OCI-LY7 (cell line): ENCODE measurements at regions not wholly inside any gene's neighbourhood (a gene's known extent, or its start where the extent isn't known, plus 50 kb on each side); places are given as distances from the start of the nearest gene placed in this dataset.

Experiments used
- BruUV-seq: library from RNA; stranded (reverse); fragments of 400-500 nt; replicated peaks from 2 replicates; lab custom pipeline; 2021; lab: Mats Ljungman, UMichigan
- CTCF ChIA-PET: fragments of 300-600 bp; sonication (Branson Sonifier 250); formaldehyde crosslinking; loops from one replicate; lab custom pipeline; 2022; ENCODE audit warnings: antibody characterized with exemption; ENCODE audit not compliant: unreplicated experiment; lab: Charles Lee
- POLR2A ChIA-PET: fragments of 300-600 bp; sonication (Branson Sonifier 250); formaldehyde crosslinking; loops from one replicate; lab custom pipeline; 2022; ENCODE audit warnings: antibody characterized with exemption; lab: Charles Lee
- DNase-seq: peaks from one replicate; pipeline ENCODE4 v3.0.0-alpha.2; 2015; ENCODE audit warnings: low spot score
- H2AFZ ChIP-seq: fragments of 200-600 bp; sonication (generic), shearing (Covaris generic); 2 replicates; pipeline ENCODE4 v1.6.1; 2014; ENCODE audit warnings: mild to moderate bottlenecking, antibody characterized with exemption, low read length, moderate library complexity
- H3K27ac ChIP-seq: fragments of 200-600 bp; sonication (generic); 2 replicates; pipeline ENCODE4 v1.5.1; 2014; ENCODE audit warnings: mixed run types, low read depth, mild to moderate bottlenecking, moderate library complexity, low read length, inconsistent platforms; ENCODE audit not compliant: poor library complexity, severe bottlenecking
- H3K36me3 ChIP-seq: fragments of 200-600 bp; sonication (generic); 2 replicates; pipeline ENCODE4 v1.6.1; 2014; ENCODE audit warnings: mild to moderate bottlenecking, antibody characterized with exemption, low read length, moderate library complexity, mixed read lengths; ENCODE audit not compliant: insufficient read depth
- H3K4me1 ChIP-seq: fragments of 200-600 bp; sonication (generic); 2 replicates; pipeline ENCODE4 v1.5.1; 2014; ENCODE audit warnings: mild to moderate bottlenecking, low read length; ENCODE audit not compliant: insufficient read depth, poor library complexity, severe bottlenecking
- H3K4me2 ChIP-seq: fragments of 200-600 bp; sonication (generic); 2 replicates; pipeline ENCODE4 v1.6.1; 2014; ENCODE audit warnings: mild to moderate bottlenecking, low read length
- H3K4me3 ChIP-seq: fragments of 200-600 bp; sonication (generic); 2 replicates; pipeline ENCODE4 v1.5.1; 2014; ENCODE audit warnings: mild to moderate bottlenecking, low read depth, low read length; ENCODE audit not compliant: poor library complexity, severe bottlenecking
- H3K79me2 ChIP-seq: fragments of 200-600 bp; sonication (generic); 2 replicates; pipeline ENCODE4 v1.6.1; 2016; ENCODE audit warnings: low read depth, mild to moderate bottlenecking, low read length, moderate library complexity, mixed read lengths; ENCODE audit not compliant: insufficient read depth
- H3K9me2 ChIP-seq: fragments of 200-600 bp; sonication (generic); 2 replicates; pipeline ENCODE4 v1.6.1; 2016; ENCODE audit warnings: mild to moderate bottlenecking, low read length, mixed read lengths; ENCODE audit not compliant: insufficient read depth
- H3K9me3 ChIP-seq: fragments of 200-600 bp; sonication (generic); 2 replicates; pipeline ENCODE4 v1.6.1; 2014; ENCODE audit warnings: mild to moderate bottlenecking, mixed run types, low read length, mixed read lengths
- H4K20me1 ChIP-seq: fragments of 200-600 bp; sonication (generic); 2 replicates; pipeline ENCODE4 v1.6.1; 2014; ENCODE audit warnings: mild to moderate bottlenecking, antibody characterized with exemption, low read length, moderate library complexity, mixed read lengths; ENCODE audit not compliant: insufficient read depth
- CTCF ChIP-seq: fragments of 200-600 bp; sonication (generic); conservative IDR thresholded peaks from 2 replicates; pipeline ENCODE4 v1.5.1; 2014; ENCODE audit warnings: mild to moderate bottlenecking, antibody characterized with exemption, low read length, moderate library complexity, mixed read lengths
- EZH2phosphoT487 ChIP-seq: fragments of 200-600 bp; sonication (generic); IDR thresholded peaks from 2 replicates; pipeline ENCODE4 v1.6.1; 2018; ENCODE audit warnings: low read depth, borderline replicate concordance, mild to moderate bottlenecking, mixed run types, antibody characterized with exemption, low read length, moderate library complexity, mixed read lengths
- intact Hi-C: fragments of 100-400 bp; cut with micrococcal nuclease; formaldehyde crosslinking; loops from one replicate; pipeline ENCODE4 v1.10.0; 2022; ENCODE audit not compliant: unreplicated experiment

- H3K9me3 ChIP-seq, result no peaks in the 10 kb centered on the region
- intact Hi-C loops, result no loop called here
- no TSS peak for BruUV-seq
- ChIA-PET POLR2A (no interaction called here), CTCF (no interaction called here)
- H3K4me3 ChIP-seq, result no peak overlapping the region
- H2AFZ ChIP-seq, result no peak overlapping the region
- no peak overlapping the region for H3K27ac ChIP-seq
- no peak overlapping the region for H3K4me2 ChIP-seq
- no peaks in the 10 kb centered on the region for H3K79me2 ChIP-seq
- H4K20me1 ChIP-seq, result no peaks in the 10 kb centered on the region
- no peak for DNase-seq
- TF ChIP-seq CTCF (no peak), EZH2phosphoT487 (no peak)
- H3K9me2 ChIP-seq, result no peaks in the 10 kb centered on the region
- H3K36me3 ChIP-seq, result no peaks in the 10 kb centered on the region
- no peaks in the 10 kb centered on the region for H3K4me1 ChIP-seq
Observed at GRCh38 chr2:236790963-236791362, 221.3 kb downstream of the ACKR3 start.

GRCh38 chr2:236793023-236794011 is 223.7 kb downstream of the ACKR3 start:
- Histone ChIP-seq H3K9me3 (no peaks in the 10 kb centered on the region), H3K4me3 (no peak overlapping the region), H2AFZ (no peak overlapping the region), H3K4me2 (no peak overlapping the region), H3K27ac (no peak overlapping the region), H3K79me2 (no peaks in the 10 kb centered on the region), H3K9me2 (no peaks in the 10 kb centered on the region), H3K4me1 (no peaks in the 10 kb centered on the region), H4K20me1 (no peaks in the 10 kb centered on the region), H3K36me3 (no peaks in the 10 kb centered on the region)
- no TSS peak for BruUV-seq
- intact Hi-C loops, result no loop called here
- no peak for DNase-seq
- TF ChIP-seq CTCF (no peak), EZH2phosphoT487 (no peak)
- ChIA-PET CTCF (no interaction called here), POLR2A (interaction anchor here (0.6 to 0.7 kb wide), 2 partner anchors 168 to 513 kb away, joined by 3 read pairs; no protein-coding TSS in a partner anchor)
